ENCODE measurements at regions not wholly inside any gene's neighbourhood (a gene's known extent, or its start where the extent isn't known, plus 50 kb on each side); places are given as distances from the start of the nearest gene placed in this dataset.

DNA sequence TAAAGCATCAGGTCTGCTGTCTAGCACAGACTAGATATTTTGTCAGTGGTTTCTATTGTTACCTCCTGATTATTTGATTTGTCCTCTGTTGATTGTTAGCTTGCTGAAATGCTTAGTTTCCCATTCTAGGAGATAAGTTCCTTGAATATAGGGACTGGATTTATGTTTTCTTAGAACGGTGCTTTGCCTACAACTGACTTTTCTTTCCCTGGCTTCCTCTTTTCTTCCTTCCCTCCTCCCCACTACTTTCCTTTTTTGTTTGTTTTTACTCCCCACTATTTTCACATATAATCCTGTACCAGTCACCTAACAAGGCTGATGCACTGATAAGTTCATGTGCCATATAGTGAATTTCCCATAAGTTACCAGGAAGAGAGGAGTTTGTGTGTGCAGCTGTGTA, 58.5 kb upstream of the METAP2 start (continued):
- no peak for TF ChIP-seq MXI1 (IDR thresholded peaks at IDR 0.05; ENCODE audit: low read depth, low read length)
- TF ChIP-seq CTCF (IDR thresholded peaks at IDR 0.05) = no peak
- TF ChIP-seq FOSL2 (IDR thresholded peaks at IDR 0.05; ENCODE audit: borderline replicate concordance, low read depth) = no peak
- TF ChIP-seq EP300 (IDR thresholded peaks at IDR 0.05; ENCODE audit: borderline replicate concordance in 1 of 2, low read depth in 1 of 2, low read length in 1 of 2) = no peak
- no peak for TF ChIP-seq POLR2AphosphoS5 (IDR thresholded peaks at IDR 0.05; ENCODE audit: low read depth, low read length)
- TF ChIP-seq FOXJ3 (CRISPR knock-in tag; IDR thresholded peaks at IDR 0.05) = no peak
- TF ChIP-seq MEF2A (IDR thresholded peaks at IDR 0.05; ENCODE audit: borderline replicate concordance, low read depth) = no peak
- no peak for TF ChIP-seq NRF1 (IDR thresholded peaks at IDR 0.05; ENCODE audit: low read depth, low read length)
- no peak for TF ChIP-seq RCOR1 (IDR thresholded peaks at IDR 0.05; ENCODE audit: low read length)
- no peak for TF ChIP-seq GABPA (IDR thresholded peaks at IDR 0.05; ENCODE audit: low read depth)

DNA sequence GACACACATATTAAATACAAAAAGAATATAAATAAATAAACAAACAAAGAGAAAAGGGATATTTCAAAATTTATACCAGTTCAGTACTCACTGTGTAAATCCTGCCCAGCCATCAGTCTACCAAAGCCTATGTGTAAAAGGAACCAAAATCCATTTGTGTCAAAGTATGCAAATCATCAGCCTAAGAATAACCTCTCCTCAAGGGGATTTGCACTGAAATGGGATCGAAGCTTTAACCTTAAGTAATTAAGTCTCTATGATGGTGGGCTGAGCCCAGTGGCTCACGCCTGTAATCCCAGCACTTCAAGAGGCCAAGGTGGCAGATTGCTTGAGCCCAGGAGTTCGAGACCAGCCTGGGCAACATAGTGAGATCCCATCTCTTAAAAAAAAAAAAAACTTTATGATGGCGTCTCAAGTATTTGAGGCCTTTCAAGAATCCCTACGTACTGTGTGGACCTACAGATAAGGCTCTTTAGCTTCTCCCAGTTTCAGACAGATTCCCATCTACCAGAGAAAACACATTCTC, 57.8 kb upstream of the METAP2 start:
- ChIA-PET POLR2A (no interaction called here), CTCF (no interaction called here)
- Histone ChIP-seq H3K36me3 (replicated peaks in 1 of 2; ENCODE audit: control insufficient read depth in 1 of 2, insufficient read depth in 2 of 2, low read length in 1 of 2) (no peaks in the 10 kb centered on the region), H2AFZ (ENCODE audit: low read depth) (no peak overlapping the region), H3K9ac (no peak overlapping the region), H3K9me3 (no peaks in the 10 kb centered on the region), H4K20me1 (ENCODE audit: insufficient read depth) (no peaks in the 10 kb centered on the region), H3K27me3 (ENCODE audit: insufficient read depth) (no peaks in the 10 kb centered on the region), H3K79me2 (ENCODE audit: insufficient read depth) (no peaks in the 10 kb centered on the region), H3K4me1 (ENCODE audit: control insufficient read depth in 1 of 2, insufficient read depth in 2 of 2, low read depth in 1 of 2, low read length in 1 of 2) (no peaks in the 10 kb centered on the region), H3K27ac (ENCODE audit: low read depth in 2 of 2, low read length in 1 of 2) (no peak overlapping the region), H3F3A (replicated peaks; ENCODE audit: insufficient read depth) (no peaks in the 10 kb centered on the region), H3K4me2 (no peak overlapping the region), H3K9me2 (no peaks in the 10 kb centered on the region), H3K4me3 (ENCODE audit: low read depth in 2 of 2, low read length in 1 of 2) (no peak overlapping the region)
- no peak for TF ChIP-seq SMC3 (IDR thresholded peaks at IDR 0.05; ENCODE audit: low read depth, low read length)
- TF ChIP-seq RCOR1 (IDR thresholded peaks at IDR 0.05; ENCODE audit: low read length) = no peak
- no peak for TF ChIP-seq ELF1 (IDR thresholded peaks at IDR 0.05)
- TF ChIP-seq EZH2phosphoT487 (IDR thresholded peaks at IDR 0.05; ENCODE audit: borderline replicate concordance, low read depth) = no peak
- TF ChIP-seq TEAD4 (IDR thresholded peaks at IDR 0.05; ENCODE audit: borderline replicate concordance, insufficient read depth) = no peak
- TF ChIP-seq FOSL2 (IDR thresholded peaks at IDR 0.05; ENCODE audit: borderline replicate concordance, low read depth) = no peak
- TF ChIP-seq YY1 (IDR thresholded peaks at IDR 0.05; ENCODE audit: low read depth) = no peak
- TF ChIP-seq TAF1 (IDR thresholded peaks at IDR 0.05; ENCODE audit: borderline replicate concordance, low read depth, low read length) = no peak
- TF ChIP-seq, protein P1, sequence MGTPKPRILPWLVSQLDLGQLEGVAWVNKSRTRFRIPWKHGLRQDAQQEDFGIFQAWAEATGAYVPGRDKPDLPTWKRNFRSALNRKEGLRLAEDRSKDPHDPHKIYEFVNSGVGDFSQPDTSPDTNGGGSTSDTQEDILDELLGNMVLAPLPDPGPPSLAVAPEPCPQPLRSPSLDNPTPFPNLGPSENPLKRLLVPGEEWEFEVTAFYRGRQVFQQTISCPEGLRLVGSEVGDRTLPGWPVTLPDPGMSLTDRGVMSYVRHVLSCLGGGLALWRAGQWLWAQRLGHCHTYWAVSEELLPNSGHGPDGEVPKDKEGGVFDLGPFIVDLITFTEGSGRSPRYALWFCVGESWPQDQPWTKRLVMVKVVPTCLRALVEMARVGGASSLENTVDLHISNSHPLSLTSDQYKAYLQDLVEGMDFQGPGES (IDR thresholded peaks at IDR 0.05; ENCODE audit: low read depth, low read length) = no peak
- no peak for TF ChIP-seq NFIC (IDR thresholded peaks at IDR 0.05; ENCODE audit: borderline replicate concordance)
- TF ChIP-seq MXI1 (IDR thresholded peaks at IDR 0.05; ENCODE audit: low read depth, low read length) = no peak
- 52% methylated on average over 5 of the region's 5 CpGs for WGBS (ENCODE audit: low lambda C conversion rate)
- DNase-seq = no peak

Data from SK-N-SH (cell line).